KMS-11 (cell line): ENCODE measurements at regions not wholly inside any gene's neighbourhood (a gene's known extent, or its start where the extent isn't known, plus 50 kb on each side); places are given as distances from the start of the nearest gene placed in this dataset.
"Not testable (repeated sequence)": the region's sequence is repeated elsewhere in the genome, so short reads cannot be mapped to it uniquely, and the experiment has no call there.

Source experiments
- H2AFZ ChIP-seq: fragments of 200-600 bp; sonication (generic); 2 replicates; pipeline ENCODE4 v1.6.1; 2016; ENCODE audit warnings: antibody characterized with exemption, mixed run types, low read depth
- H3K27ac ChIP-seq: fragments of 200-600 bp; sonication (generic); 2 replicates; pipeline ENCODE4 v1.6.1; 2016; ENCODE audit warnings: mild to moderate bottlenecking, mixed run types
- H3K27me3 ChIP-seq: fragments of 200-600 bp; sonication (generic); 2 replicates; pipeline ENCODE4 v1.6.1; 2017; ENCODE audit warnings: mild to moderate bottlenecking, low read depth, mixed run types, moderate library complexity; ENCODE audit not compliant: insufficient read depth
- H3K36me3 ChIP-seq: fragments of 200-600 bp; sonication (generic); 2 replicates; pipeline ENCODE4 v1.6.1; 2017; ENCODE audit warnings: mild to moderate bottlenecking, mixed run types; ENCODE audit not compliant: insufficient read depth
- H3K4me1 ChIP-seq: fragments of 200-600 bp; sonication (generic); 2 replicates; pipeline ENCODE4 v1.6.1; 2016; ENCODE audit warnings: mild to moderate bottlenecking, low read depth, mixed run types; ENCODE audit not compliant: poor library complexity, severe bottlenecking
- H3K4me2 ChIP-seq: fragments of 200-600 bp; sonication (generic); 2 replicates; pipeline ENCODE4 v1.7.0; 2016; ENCODE audit warnings: mild to moderate bottlenecking, mixed run types
- H3K4me3 ChIP-seq: fragments of 200-600 bp; sonication (generic); IDR thresholded peaks from 2 replicates; pipeline ENCODE4 v1.6.1; 2017; ENCODE audit warnings: low read depth, low read length, mixed read lengths; ENCODE audit not compliant: insufficient read depth
- H3K79me2 ChIP-seq: fragments of 200-600 bp; sonication (generic); 2 replicates; pipeline ENCODE4 v1.6.1; 2016; ENCODE audit warnings: low read depth, mixed run types; ENCODE audit not compliant: insufficient read depth
- H3K9ac ChIP-seq: fragments of 200-600 bp; sonication (generic); 2 replicates; pipeline ENCODE4 v1.6.1; 2016; ENCODE audit warnings: mild to moderate bottlenecking, mixed run types
- H4K20me1 ChIP-seq: fragments of 200-600 bp; sonication (generic); 2 replicates; pipeline ENCODE4 v1.6.1; 2016; ENCODE audit warnings: mild to moderate bottlenecking, mixed run types; ENCODE audit not compliant: insufficient read depth
- TF ChIP-seq, protein P1 (sequence below): fragments of 200-600 bp; sonication (generic); conservative IDR thresholded peaks from 2 replicates; pipeline ENCODE4 v1.6.1; 2017; ENCODE audit warnings: low read depth, mild to moderate bottlenecking, antibody characterized with exemption, low read length, moderate library complexity, mixed read lengths

DNA sequence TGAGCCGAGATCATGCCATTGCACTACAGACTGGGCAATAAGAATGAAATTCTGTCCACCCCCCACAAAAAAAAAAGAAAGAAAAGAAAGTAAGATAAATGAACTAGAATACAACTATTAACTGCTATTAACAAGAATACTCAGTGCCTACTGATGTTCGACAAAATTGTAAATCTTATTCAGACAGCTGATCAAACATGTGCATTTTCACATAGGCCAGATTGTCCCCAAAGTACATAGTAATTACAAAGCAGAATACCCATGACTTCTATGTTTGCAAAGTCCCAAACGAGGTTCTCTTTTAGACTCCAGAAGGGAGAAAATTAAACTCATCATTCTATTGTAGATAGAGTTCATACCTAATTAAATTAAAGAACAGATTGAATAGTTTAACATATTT, 113.4 kb downstream of the UFM1 start:
- Histone ChIP-seq H3K79me2 (no peaks in the 10 kb centered on the region), H4K20me1 (no peaks in the 10 kb centered on the region), H3K27me3 (no peaks in the 10 kb centered on the region), H2AFZ (no peak overlapping the region), H3K4me1 (peaks cover 14% of the 10 kb centered on the region), H3K4me3 (no peak overlapping the region), H3K4me2 (peak overlapping the region; percentile 21; the same call in 1 of the 2 replicates), H3K27ac (no peak overlapping the region; the same call in 1 of the 2 replicates), H3K9ac (no peak overlapping the region), H3K36me3 (no peaks in the 10 kb centered on the region)
- TF ChIP-seq, protein P1, sequence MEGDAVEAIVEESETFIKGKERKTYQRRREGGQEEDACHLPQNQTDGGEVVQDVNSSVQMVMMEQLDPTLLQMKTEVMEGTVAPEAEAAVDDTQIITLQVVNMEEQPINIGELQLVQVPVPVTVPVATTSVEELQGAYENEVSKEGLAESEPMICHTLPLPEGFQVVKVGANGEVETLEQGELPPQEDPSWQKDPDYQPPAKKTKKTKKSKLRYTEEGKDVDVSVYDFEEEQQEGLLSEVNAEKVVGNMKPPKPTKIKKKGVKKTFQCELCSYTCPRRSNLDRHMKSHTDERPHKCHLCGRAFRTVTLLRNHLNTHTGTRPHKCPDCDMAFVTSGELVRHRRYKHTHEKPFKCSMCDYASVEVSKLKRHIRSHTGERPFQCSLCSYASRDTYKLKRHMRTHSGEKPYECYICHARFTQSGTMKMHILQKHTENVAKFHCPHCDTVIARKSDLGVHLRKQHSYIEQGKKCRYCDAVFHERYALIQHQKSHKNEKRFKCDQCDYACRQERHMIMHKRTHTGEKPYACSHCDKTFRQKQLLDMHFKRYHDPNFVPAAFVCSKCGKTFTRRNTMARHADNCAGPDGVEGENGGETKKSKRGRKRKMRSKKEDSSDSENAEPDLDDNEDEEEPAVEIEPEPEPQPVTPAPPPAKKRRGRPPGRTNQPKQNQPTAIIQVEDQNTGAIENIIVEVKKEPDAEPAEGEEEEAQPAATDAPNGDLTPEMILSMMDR: no peak

DNA sequence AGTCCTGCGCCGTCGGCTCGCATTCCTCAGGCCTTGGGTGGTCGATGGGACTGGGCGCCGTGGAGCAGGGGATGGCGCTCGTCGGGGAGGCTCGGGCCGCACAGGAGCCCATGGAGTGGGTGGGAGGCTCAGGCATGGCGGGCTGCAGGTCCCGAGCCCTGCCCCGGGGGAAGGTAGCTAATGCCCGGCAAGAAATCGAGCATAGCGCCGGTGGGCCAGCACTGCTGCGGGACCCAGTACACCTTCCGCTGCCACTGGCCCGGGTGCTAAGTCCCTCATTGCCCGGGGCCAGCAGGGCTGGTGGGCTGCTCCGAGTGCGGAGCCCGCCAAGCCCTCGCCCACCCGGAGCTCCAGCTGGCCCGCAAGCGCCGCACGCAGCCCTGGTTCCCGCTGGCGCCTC, 122.8 kb downstream of the UFM1 start:
- H2AFZ ChIP-seq, H3K4me3 ChIP-seq, H3K27me3 ChIP-seq: not testable (repeated sequence)

DNA sequence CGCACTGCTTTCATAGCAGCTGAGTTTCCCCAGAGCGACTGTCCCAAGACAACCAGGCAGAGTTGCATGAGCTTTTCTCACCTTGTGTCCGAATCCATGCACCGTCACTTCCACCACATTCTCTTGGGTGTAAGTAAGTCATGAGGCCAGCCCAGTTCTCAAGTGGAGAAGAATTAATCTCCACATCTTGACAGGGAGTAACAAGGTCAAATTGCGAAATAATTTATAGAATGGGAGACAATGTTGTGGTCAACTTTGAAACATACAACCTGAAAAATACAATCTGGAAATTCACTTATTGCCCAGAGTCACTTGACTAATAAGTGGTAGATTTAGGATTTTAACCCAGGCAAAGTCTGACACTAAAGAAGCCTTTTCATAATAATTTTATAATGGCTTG, 123.7 kb downstream of the UFM1 start:
- Histone ChIP-seq H3K27ac (no peak overlapping the region), H3K4me3 (no peak overlapping the region), H4K20me1 (no peaks in the 10 kb centered on the region), H3K9ac (no peak overlapping the region), H3K79me2 (no peaks in the 10 kb centered on the region), H3K27me3 (no peaks in the 10 kb centered on the region), H3K4me1 (no peaks in the 10 kb centered on the region), H2AFZ (no peak overlapping the region), H3K36me3 (no peaks in the 10 kb centered on the region), H3K4me2 (no peak overlapping the region)
- TF ChIP-seq, protein P1: no peak

More for the DNA sequence above, 122.8 kb downstream of the UFM1 start:
- H3K36me3 ChIP-seq, H3K4me2 ChIP-seq, H3K27ac ChIP-seq, H3K9ac ChIP-seq, H4K20me1 ChIP-seq, H3K4me1 ChIP-seq, H3K79me2 ChIP-seq: not testable (repeated sequence)

DNA sequence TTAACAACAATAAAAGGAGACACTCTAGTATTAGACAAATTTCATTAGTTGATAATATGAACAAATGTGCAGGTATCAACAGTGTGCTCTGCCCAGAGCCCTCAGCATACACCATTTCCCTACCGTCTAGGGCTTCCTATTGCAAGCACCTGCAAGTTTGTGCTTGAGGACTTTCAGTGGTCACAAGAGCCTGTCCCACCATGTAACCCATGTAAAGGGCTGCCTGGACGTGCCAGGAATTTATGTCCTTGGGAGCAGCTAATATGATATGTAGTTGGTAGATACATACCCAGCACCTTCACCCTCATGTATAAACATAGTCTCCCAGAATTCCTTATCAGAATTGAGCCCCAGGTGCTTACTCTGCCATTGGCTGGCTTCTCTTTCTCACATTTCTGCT, 128.0 kb downstream of the UFM1 start:
- Histone ChIP-seq H3K36me3 (no peaks in the 10 kb centered on the region), H3K79me2 (no peaks in the 10 kb centered on the region), H3K9ac (no peak overlapping the region), H3K4me2 (no peak overlapping the region), H3K4me3 (no peak overlapping the region), H3K27me3 (no peaks in the 10 kb centered on the region), H3K27ac (no peak overlapping the region), H4K20me1 (no peaks in the 10 kb centered on the region), H3K4me1 (no peaks in the 10 kb centered on the region), H2AFZ (no peak overlapping the region)
- TF ChIP-seq, protein P1: no peak

DNA sequence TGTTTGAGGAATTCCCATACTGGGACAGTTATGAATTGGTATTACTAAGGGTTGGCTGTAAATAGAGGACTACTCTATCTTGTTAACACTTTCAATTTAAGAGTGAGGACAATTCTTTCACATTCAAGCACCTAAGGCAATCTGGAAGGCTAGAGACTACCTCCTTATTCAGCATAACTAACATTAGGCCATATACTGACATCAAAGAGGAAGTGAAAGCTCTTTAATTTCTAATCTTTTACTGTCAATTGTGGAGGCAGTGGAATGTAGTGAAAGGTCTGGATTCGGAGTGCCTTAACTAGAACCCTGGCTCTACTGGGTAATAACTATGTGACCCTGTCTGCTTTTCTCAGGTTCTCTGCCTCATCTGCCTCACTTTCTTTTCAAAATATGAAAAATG, 134.0 kb downstream of the UFM1 start:
- H3K4me1 ChIP-seq: no peaks in the 10 kb centered on the region
- H3K4me2 ChIP-seq: no peak overlapping the region
- TF ChIP-seq, protein P1: no peak
- H3K27me3 ChIP-seq: no peaks in the 10 kb centered on the region
- H2AFZ ChIP-seq: no peak overlapping the region
- H3K4me3 ChIP-seq: no peak overlapping the region
- no peak overlapping the region for H3K9ac ChIP-seq
- H3K27ac ChIP-seq: no peak overlapping the region
- H4K20me1 ChIP-seq: no peaks in the 10 kb centered on the region
- H3K79me2 ChIP-seq: no peaks in the 10 kb centered on the region
- no peaks in the 10 kb centered on the region for H3K36me3 ChIP-seq
